ENCODE measurements at regions not wholly inside any gene's neighbourhood (a gene's known extent, or its start where the extent isn't known, plus 50 kb on each side); places are given as distances from the start of the nearest gene placed in this dataset.

DNA sequence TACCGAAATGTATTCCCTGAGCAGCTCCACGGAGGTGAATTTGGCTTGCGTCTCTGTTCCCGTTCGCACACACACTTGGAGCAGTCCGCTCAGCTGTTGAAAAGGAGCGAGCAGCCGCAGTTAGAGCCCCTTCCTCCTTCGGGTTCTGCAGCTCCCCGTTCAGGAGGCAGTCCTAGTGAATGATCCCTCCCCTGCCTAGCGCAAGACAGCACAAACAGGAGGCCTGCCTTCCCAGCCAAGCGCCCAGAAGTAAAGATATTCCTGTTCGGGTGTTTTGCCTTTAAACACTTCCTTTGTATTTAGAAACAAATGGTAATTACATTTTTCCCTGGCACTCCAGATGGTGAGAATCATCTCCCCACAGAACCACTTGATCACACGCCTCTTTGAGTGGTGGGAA, 64.7 kb downstream of the ABCC12 start:
- TF ChIP-seq, protein P1, sequence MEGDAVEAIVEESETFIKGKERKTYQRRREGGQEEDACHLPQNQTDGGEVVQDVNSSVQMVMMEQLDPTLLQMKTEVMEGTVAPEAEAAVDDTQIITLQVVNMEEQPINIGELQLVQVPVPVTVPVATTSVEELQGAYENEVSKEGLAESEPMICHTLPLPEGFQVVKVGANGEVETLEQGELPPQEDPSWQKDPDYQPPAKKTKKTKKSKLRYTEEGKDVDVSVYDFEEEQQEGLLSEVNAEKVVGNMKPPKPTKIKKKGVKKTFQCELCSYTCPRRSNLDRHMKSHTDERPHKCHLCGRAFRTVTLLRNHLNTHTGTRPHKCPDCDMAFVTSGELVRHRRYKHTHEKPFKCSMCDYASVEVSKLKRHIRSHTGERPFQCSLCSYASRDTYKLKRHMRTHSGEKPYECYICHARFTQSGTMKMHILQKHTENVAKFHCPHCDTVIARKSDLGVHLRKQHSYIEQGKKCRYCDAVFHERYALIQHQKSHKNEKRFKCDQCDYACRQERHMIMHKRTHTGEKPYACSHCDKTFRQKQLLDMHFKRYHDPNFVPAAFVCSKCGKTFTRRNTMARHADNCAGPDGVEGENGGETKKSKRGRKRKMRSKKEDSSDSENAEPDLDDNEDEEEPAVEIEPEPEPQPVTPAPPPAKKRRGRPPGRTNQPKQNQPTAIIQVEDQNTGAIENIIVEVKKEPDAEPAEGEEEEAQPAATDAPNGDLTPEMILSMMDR (IDR thresholded peaks at IDR 0.05; ENCODE audit: low read depth, low read length) = no peak
- H3K4me3 ChIP-seq (ENCODE audit: low read depth, low read length) = no peak overlapping the region

DNA sequence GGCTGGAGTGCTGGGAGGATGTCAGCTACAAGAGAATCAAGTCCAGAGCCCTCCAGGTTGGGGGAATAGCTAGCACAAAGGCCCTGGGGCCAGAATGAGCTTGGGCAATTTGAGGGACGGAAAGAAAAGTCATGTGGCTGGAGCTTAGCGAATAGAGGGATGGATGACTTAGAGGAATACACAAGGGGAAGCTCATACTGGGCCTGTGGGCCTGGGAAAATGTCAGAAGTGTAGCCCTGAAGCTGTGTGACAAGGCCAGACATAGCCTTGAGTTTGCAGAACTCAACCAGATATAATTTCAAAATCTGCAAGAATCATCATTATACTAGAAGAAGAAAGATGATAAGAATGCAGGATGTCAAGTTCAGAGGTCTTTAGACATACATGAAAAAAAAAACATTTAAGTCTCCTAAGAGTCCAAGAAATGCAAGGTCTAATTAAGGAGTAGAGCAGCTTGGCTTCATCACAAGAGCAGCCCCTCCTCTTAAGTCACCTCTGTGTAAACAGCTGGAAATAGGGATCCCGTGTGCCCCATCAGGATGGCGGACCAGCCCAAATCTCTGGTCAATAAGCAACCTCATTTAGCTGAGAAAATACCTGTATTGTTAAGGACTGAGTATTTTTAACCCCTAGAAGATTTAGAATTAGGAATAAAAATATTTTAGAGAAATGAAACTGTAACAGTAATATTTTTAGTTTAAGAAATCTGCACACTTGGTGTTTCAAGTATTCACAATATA, 66.6 kb downstream of the ABCC12 start:
- TF ChIP-seq, protein P1 (IDR thresholded peaks at IDR 0.05; ENCODE audit: low read depth, low read length) = no peak
- no peak overlapping the region for H3K4me3 ChIP-seq (ENCODE audit: low read depth, low read length)

DNA sequence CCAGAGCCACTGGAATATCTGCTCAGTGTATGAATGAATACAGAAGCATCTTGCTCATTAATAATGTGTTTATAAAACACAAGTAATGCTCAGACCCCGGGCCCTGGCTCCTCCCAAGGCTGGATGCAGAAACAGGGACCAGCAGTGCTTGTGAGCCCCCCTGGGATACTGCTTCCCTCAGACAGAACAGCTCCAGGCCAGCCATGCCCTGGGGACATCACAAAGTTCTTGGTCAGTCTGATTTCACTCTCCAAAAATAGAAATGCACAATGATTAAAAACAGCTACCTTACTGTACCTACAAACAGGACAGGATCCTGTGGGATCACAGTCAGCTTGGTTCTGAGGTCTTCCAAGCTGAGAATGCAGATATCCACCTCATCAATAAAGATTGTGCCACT, 68.2 kb downstream of the ABCC12 start:
- TF ChIP-seq, protein P1 (IDR thresholded peaks at IDR 0.05; ENCODE audit: low read depth, low read length) = no peak

DNA sequence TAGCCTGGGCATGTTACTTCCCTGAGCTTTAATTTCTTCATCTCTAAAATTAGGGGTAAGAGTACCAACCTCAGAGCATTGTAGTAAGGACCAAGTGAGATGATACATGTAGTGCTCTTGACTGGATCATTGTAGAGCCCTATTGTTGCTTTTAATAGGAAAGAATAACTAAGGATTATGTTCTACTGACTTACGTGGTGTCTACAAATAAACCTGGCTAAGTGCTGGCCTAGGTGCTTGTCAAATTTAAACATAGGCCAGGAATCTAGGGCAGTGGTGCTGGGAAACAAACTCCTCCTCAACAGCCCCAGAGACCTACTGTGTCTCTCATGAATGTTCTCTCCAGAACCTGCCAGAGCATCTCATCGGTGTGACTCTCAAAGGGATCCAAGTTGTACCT, 69.4 kb downstream of the ABCC12 start:
- TF ChIP-seq, protein P1 (IDR thresholded peaks at IDR 0.05; ENCODE audit: low read depth, low read length) = no peak
- H3K4me3 ChIP-seq (ENCODE audit: low read depth, low read length) = no peak overlapping the region

More for the DNA sequence above, 68.2 kb downstream of the ABCC12 start:
- no peak overlapping the region for H3K4me3 ChIP-seq (ENCODE audit: low read depth, low read length)

DNA sequence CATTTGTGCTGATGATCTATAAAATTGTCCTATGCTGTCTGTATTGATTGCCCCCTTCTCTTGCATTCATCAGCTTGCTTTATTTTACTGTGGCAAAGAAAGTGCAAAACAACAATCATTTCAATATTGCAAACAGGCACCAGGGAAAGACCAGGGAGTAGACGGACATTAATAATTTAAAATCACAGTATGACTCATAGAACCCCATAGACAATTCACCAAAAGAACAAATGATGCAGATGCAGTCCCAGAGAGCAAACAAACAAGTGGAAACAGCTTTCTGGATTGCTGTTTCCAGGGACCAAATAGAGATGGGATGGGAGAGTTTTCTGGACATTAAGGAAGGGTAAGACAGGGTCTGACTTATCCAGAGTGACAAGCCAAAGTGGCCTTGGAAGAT, 70.1 kb downstream of the ABCC12 start:
- no peak overlapping the region for H3K4me3 ChIP-seq (ENCODE audit: low read depth, low read length)
- TF ChIP-seq, protein P1 (IDR thresholded peaks at IDR 0.05; ENCODE audit: low read depth, low read length) = no peak

DNA sequence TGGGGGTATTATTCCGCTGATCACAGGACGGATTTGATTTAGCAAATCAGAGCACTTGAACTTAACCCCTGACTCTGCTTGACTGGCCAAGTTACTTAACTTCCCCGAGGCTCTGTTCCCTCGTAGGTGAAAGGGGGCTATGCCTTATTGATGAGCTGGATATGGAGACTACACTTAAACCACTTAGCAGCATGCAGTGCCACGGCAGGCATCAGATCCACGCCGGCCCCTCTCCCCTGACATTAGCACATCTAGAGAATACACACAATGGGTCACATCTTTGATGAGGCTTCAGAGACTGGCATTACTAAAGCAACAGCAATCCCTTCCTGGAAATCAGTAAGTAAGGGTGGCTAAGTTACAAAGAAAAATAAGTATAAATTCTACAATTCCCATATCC, 71.0 kb downstream of the ABCC12 start:
- H3K4me3 ChIP-seq (ENCODE audit: low read depth, low read length) = no peak overlapping the region
- TF ChIP-seq, protein P1 (IDR thresholded peaks at IDR 0.05; ENCODE audit: low read depth, low read length) = no peak

DNA sequence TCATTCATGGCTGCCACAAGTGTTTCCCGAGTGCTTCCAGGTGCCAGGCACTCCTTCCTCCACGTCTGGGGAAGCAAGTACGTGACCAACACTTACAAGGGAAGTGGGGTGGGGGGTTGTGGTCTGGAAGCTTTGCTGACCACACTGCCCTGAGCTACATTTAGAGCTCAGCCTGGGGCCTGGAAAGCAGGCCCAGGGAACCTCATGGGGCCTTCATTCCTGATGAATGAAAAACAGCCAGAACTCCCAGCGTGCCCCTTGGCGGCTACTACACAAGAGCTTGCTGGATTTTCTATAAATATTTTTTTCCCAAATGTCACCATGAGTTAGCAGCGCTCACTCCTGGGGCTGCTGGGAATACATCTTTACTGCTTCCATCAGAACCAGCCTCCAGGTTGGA, 73.3 kb downstream of the ABCC12 start:
- H3K4me3 ChIP-seq (ENCODE audit: low read depth, low read length) = no peak overlapping the region
- TF ChIP-seq, protein P1 (IDR thresholded peaks at IDR 0.05; ENCODE audit: low read depth, low read length) = no peak
